GM23338 (cell line): ENCODE measurements at regions not wholly inside any gene's neighbourhood (a gene's known extent, or its start where the extent isn't known, plus 50 kb on each side); places are given as distances from the start of the nearest gene placed in this dataset.

Experiments used
- ATAC-seq: fragments of 200-7000 bp; cut with Tn5 transposase; 3 replicates; pipeline ENCODE4 v1.9.1; 2020
- DNase-seq: peaks from one replicate; pipeline ENCODE4 v3.0.0-alpha.2; 2015; ENCODE audit warnings: low spot score
- H2AFZ ChIP-seq: fragments of 200-600 bp; sonication (generic); 2 replicates; pipeline ENCODE4 v1.8.0; 2016; ENCODE audit warnings: antibody characterized with exemption, mild to moderate bottlenecking, moderate library complexity
- H3F3A ChIP-seq: fragments of 200-600 bp; sonication (generic); replicated peaks from 2 replicates; pipeline ENCODE4 v1.8.0; 2017; ENCODE audit warnings: antibody characterized with exemption, mixed run types, low read depth
- H3K27ac ChIP-seq: fragments of 200-600 bp; sonication (generic); 2 replicates; pipeline ENCODE4 v1.6.1; 2016; ENCODE audit warnings: low read depth
- H3K27me3 ChIP-seq: fragments of 200-600 bp; sonication (generic); 2 replicates; pipeline ENCODE4 v1.8.0; 2016; ENCODE audit warnings: mild to moderate bottlenecking, mixed run types, moderate library complexity; ENCODE audit not compliant: insufficient read depth
- H3K36me3 ChIP-seq: fragments of 200-600 bp; sonication (generic); 2 replicates; pipeline ENCODE4 v1.8.0; 2016; ENCODE audit warnings: mild to moderate bottlenecking; ENCODE audit not compliant: insufficient read depth
- H3K4me1 ChIP-seq: fragments of 200-600 bp; sonication (generic); 2 replicates; pipeline ENCODE4 v1.8.0; 2016; ENCODE audit warnings: mild to moderate bottlenecking, moderate library complexity; ENCODE audit not compliant: insufficient read depth
- H3K4me2 ChIP-seq: fragments of 200-600 bp; sonication (generic); 2 replicates; pipeline ENCODE4 v1.7.1; 2017; ENCODE audit warnings: mixed run types
- H3K4me3 ChIP-seq: fragments of 200-600 bp; sonication (generic); 2 replicates; pipeline ENCODE4 v1.6.1; 2016; ENCODE audit warnings: mixed run types
- H3K79me2 ChIP-seq: fragments of 200-600 bp; sonication (generic); replicated peaks from 2 replicates; pipeline ENCODE4 v1.8.0; 2017; ENCODE audit warnings: mild to moderate bottlenecking; ENCODE audit not compliant: insufficient read depth
- H3K9me2 ChIP-seq: fragments of 200-600 bp; sonication (generic); 2 replicates; pipeline ENCODE4 v1.8.0; 2017; ENCODE audit not compliant: insufficient read depth
- H4K20me1 ChIP-seq: fragments of 200-600 bp; sonication (generic); replicated peaks from 2 replicates; pipeline ENCODE4 v1.8.0; 2017; ENCODE audit warnings: mild to moderate bottlenecking; ENCODE audit not compliant: insufficient read depth
- H3K27ac Mint-ChIP-seq: 2 replicates; pipeline ENCODE4 v1.8.0; 2020; ENCODE audit warnings: inconsistent platforms, mild to moderate bottlenecking, moderate library complexity, mixed read lengths
- H3K27me3 Mint-ChIP-seq: 3 replicates; pipeline ENCODE4 v1.8.0; 2022; ENCODE audit warnings: low read depth, mild to moderate bottlenecking, moderate library complexity, mixed read lengths, inconsistent platforms; ENCODE audit not compliant: insufficient read depth, poor library complexity
- H3K36me3 Mint-ChIP-seq: 3 replicates; pipeline ENCODE4 v1.8.0; 2021; ENCODE audit warnings: low read depth, mild to moderate bottlenecking, inconsistent platforms, moderate library complexity, mixed read lengths
- H3K4me1 Mint-ChIP-seq: 3 replicates; pipeline ENCODE4 v1.8.0; 2020; ENCODE audit warnings: mild to moderate bottlenecking, inconsistent platforms, mixed read lengths
- H3K4me3 Mint-ChIP-seq: 3 replicates; pipeline ENCODE4 v1.8.0; 2021; ENCODE audit warnings: moderate library complexity, mild to moderate bottlenecking, inconsistent platforms, mixed read lengths
- H3K9me3 Mint-ChIP-seq: 3 replicates; pipeline ENCODE4 v1.8.0; 2020; ENCODE audit warnings: moderate library complexity, mild to moderate bottlenecking, inconsistent platforms, mixed read lengths
- CREB1 ChIP-seq: fragments of 250-450 bp; sonication (Bioruptor Pico); IDR thresholded peaks from 2 replicates; pipeline ENCODE4 v1.5.0; 2020; ENCODE audit warnings: low read depth, mild to moderate bottlenecking, moderate library complexity
- EZH2phosphoT487 ChIP-seq: fragments of 200-600 bp; sonication (generic); IDR thresholded peaks from one replicate; pipeline ENCODE4 v1.8.1; 2018; ENCODE audit warnings: antibody characterized with exemption; ENCODE audit not compliant: unreplicated experiment
- JUNB ChIP-seq: IDR thresholded peaks from one replicate; pipeline ENCODE4 v1.6.1; 2016; ENCODE audit warnings: antibody characterized with exemption; ENCODE audit not compliant: unreplicated experiment
- NANOG ChIP-seq: IDR thresholded peaks from 2 replicates; pipeline ENCODE4 v1.6.1; 2016; ENCODE audit warnings: antibody characterized with exemption, borderline replicate concordance
- POLR2AphosphoS5 ChIP-seq: IDR thresholded peaks from 2 replicates; pipeline ENCODE4 v1.6.1; 2016; ENCODE audit warnings: antibody characterized with exemption, low read depth
- STAT1 ChIP-seq: IDR thresholded peaks from one replicate; pipeline ENCODE4 v1.6.1; 2016; ENCODE audit warnings: antibody characterized with exemption; ENCODE audit not compliant: unreplicated experiment
- ZNF114 ChIP-seq: fragments of 250-450 bp; sonication (Bioruptor Pico); IDR thresholded peaks from 2 replicates; pipeline ENCODE4 v1.5.0; 2020; ENCODE audit warnings: mild to moderate bottlenecking, moderate library complexity
- ZNF331 ChIP-seq: fragments of 250-450 bp; sonication (Bioruptor Pico); IDR thresholded peaks from 2 replicates; pipeline ENCODE4 v1.5.0; 2020; ENCODE audit warnings: low read depth, mild to moderate bottlenecking, moderate library complexity
- TF ChIP-seq, protein P1 (sequence below): IDR thresholded peaks from one replicate; pipeline ENCODE4 v1.6.1; 2018; ENCODE audit warnings: antibody characterized with exemption; ENCODE audit not compliant: unreplicated experiment
- TF ChIP-seq, protein P2 (sequence below): IDR thresholded peaks from 2 replicates; pipeline ENCODE4 v1.6.1; 2016; ENCODE audit warnings: antibody characterized with exemption
- TF ChIP-seq, protein P3 (sequence below): fragments of 250-450 bp; sonication (Bioruptor Pico); IDR thresholded peaks from 2 replicates; pipeline ENCODE4 v1.5.0; 2020; ENCODE audit warnings: mild to moderate bottlenecking, moderate library complexity
- TF ChIP-seq, protein P4 (sequence below), 2 experiments: fragments of 200-600 bp in 1 of 2; sonication (generic) in 1 of 2; conservative IDR thresholded peaks; 2 replicates each; pipeline versions ENCODE4 v1.5.1 to v1.6.1; 2016 to 2017; ENCODE audit warnings: antibody characterized with exemption in 2 of 2, low read depth in 2 of 2, mild to moderate bottlenecking in 2 of 2, moderate library complexity in 1 of 2

DNA sequence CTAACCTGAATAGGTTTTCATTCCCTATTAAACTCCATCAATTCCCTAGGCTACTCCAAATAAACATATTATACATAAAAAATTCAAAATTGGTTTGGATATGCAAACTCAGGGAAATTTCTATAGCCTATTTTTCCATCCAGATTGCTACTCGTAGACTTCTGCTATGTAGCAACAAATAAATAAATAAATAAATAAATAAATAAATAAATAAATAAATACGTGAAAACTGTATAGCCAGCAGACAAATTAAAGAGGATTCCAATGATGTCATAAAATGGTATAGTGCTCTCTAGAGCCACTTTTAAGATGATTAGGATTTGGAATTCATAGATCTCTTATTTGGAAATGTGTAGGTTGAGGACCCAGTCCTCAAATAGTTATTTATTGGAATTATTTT is 1193.2 kb upstream of the NUDT12 start:
- Histone ChIP-seq H3K4me2 (no peak overlapping the region), H4K20me1 (no peaks in the 10 kb centered on the region), H3K27me3 (no peaks in the 10 kb centered on the region), H3K9me2 (no peaks in the 10 kb centered on the region), H3K27ac (no peak overlapping the region), H3K36me3 (no peaks in the 10 kb centered on the region), H3F3A (no peaks in the 10 kb centered on the region), H3K4me3 (no peak overlapping the region), H2AFZ (no peak overlapping the region), H3K79me2 (no peaks in the 10 kb centered on the region), H3K4me1 (peaks cover 5% of the 10 kb centered on the region; the same call in 1 of the 2 replicates)
- peaks cover 20% of the 10 kb centered on the region for H3K4me1 Mint-ChIP-seq
- peaks cover 4% of the 10 kb centered on the region; the same call in 2 of the 3 replicates for H3K9me3 Mint-ChIP-seq
- no peak overlapping the region for H3K4me3 Mint-ChIP-seq
- peaks cover 10% of the 10 kb centered on the region; the same call in 1 of the 3 replicates for H3K36me3 Mint-ChIP-seq
- no peak for TF ChIP-seq POLR2AphosphoS5
- TF ChIP-seq JUNB, result no peak
- no peak for TF ChIP-seq STAT1
- TF ChIP-seq ZNF331 (CRISPR knock-in tag), result no peak
- TF ChIP-seq, protein P1, sequence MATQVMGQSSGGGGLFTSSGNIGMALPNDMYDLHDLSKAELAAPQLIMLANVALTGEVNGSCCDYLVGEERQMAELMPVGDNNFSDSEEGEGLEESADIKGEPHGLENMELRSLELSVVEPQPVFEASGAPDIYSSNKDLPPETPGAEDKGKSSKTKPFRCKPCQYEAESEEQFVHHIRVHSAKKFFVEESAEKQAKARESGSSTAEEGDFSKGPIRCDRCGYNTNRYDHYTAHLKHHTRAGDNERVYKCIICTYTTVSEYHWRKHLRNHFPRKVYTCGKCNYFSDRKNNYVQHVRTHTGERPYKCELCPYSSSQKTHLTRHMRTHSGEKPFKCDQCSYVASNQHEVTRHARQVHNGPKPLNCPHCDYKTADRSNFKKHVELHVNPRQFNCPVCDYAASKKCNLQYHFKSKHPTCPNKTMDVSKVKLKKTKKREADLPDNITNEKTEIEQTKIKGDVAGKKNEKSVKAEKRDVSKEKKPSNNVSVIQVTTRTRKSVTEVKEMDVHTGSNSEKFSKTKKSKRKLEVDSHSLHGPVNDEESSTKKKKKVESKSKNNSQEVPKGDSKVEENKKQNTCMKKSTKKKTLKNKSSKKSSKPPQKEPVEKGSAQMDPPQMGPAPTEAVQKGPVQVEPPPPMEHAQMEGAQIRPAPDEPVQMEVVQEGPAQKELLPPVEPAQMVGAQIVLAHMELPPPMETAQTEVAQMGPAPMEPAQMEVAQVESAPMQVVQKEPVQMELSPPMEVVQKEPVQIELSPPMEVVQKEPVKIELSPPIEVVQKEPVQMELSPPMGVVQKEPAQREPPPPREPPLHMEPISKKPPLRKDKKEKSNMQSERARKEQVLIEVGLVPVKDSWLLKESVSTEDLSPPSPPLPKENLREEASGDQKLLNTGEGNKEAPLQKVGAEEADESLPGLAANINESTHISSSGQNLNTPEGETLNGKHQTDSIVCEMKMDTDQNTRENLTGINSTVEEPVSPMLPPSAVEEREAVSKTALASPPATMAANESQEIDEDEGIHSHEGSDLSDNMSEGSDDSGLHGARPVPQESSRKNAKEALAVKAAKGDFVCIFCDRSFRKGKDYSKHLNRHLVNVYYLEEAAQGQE, result no peak
- TF ChIP-seq, protein P2, sequence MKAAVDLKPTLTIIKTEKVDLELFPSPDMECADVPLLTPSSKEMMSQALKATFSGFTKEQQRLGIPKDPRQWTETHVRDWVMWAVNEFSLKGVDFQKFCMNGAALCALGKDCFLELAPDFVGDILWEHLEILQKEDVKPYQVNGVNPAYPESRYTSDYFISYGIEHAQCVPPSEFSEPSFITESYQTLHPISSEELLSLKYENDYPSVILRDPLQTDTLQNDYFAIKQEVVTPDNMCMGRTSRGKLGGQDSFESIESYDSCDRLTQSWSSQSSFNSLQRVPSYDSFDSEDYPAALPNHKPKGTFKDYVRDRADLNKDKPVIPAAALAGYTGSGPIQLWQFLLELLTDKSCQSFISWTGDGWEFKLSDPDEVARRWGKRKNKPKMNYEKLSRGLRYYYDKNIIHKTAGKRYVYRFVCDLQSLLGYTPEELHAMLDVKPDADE, result no peak
- TF ChIP-seq, protein P3, sequence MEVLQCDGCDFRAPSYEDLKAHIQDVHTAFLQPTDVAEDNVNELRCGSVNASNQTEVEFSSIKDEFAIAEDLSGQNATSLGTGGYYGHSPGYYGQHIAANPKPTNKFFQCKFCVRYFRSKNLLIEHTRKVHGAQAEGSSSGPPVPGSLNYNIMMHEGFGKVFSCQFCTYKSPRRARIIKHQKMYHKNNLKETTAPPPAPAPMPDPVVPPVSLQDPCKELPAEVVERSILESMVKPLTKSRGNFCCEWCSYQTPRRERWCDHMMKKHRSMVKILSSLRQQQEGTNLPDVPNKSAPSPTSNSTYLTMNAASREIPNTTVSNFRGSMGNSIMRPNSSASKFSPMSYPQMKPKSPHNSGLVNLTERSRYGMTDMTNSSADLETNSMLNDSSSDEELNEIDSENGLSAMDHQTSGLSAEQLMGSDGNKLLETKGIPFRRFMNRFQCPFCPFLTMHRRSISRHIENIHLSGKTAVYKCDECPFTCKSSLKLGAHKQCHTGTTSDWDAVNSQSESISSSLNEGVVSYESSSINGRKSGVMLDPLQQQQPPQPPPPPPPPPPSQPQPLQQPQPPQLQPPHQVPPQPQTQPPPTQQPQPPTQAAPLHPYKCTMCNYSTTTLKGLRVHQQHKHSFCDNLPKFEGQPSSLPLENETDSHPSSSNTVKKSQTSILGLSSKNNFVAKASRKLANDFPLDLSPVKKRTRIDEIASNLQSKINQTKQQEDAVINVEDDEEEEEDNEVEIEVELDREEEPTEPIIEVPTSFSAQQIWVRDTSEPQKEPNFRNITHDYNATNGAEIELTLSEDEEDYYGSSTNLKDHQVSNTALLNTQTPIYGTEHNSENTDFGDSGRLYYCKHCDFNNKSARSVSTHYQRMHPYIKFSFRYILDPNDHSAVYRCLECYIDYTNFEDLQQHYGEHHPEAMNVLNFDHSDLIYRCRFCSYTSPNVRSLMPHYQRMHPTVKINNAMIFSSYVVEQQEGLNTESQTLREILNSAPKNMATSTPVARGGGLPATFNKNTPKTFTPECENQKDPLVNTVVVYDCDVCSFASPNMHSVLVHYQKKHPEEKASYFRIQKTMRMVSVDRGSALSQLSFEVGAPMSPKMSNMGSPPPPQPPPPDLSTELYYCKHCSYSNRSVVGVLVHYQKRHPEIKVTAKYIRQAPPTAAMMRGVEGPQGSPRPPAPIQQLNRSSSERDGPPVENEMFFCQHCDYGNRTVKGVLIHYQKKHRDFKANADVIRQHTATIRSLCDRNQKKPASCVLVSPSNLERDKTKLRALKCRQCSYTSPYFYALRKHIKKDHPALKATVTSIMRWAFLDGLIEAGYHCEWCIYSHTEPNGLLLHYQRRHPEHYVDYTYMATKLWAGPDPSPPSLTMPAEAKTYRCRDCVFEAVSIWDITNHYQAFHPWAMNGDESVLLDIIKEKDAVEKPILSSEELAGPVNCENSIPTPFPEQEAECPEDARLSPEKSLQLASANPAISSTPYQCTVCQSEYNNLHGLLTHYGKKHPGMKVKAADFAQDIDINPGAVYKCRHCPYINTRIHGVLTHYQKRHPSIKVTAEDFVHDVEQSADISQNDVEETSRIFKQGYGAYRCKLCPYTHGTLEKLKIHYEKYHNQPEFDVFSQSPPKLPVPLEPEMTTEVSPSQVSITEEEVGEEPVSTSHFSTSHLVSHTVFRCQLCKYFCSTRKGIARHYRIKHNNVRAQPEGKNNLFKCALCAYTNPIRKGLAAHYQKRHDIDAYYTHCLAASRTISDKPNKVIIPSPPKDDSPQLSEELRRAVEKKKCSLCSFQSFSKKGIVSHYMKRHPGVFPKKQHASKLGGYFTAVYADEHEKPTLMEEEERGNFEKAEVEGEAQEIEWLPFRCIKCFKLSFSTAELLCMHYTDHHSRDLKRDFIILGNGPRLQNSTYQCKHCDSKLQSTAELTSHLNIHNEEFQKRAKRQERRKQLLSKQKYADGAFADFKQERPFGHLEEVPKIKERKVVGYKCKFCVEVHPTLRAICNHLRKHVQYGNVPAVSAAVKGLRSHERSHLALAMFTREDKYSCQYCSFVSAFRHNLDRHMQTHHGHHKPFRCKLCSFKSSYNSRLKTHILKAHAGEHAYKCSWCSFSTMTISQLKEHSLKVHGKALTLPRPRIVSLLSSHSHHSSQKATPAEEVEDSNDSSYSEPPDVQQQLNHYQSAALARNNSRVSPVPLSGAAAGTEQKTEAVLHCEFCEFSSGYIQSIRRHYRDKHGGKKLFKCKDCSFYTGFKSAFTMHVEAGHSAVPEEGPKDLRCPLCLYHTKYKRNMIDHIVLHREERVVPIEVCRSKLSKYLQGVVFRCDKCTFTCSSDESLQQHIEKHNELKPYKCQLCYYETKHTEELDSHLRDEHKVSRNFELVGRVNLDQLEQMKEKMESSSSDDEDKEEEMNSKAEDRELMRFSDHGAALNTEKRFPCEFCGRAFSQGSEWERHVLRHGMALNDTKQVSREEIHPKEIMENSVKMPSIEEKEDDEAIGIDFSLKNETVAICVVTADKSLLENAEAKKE (CRISPR knock-in tag), result no peak
- TF ChIP-seq EZH2phosphoT487, result no peak
- no peak for TF ChIP-seq NANOG
- TF ChIP-seq ZNF114 (CRISPR knock-in tag), result no peak
- TF ChIP-seq, protein P4, sequence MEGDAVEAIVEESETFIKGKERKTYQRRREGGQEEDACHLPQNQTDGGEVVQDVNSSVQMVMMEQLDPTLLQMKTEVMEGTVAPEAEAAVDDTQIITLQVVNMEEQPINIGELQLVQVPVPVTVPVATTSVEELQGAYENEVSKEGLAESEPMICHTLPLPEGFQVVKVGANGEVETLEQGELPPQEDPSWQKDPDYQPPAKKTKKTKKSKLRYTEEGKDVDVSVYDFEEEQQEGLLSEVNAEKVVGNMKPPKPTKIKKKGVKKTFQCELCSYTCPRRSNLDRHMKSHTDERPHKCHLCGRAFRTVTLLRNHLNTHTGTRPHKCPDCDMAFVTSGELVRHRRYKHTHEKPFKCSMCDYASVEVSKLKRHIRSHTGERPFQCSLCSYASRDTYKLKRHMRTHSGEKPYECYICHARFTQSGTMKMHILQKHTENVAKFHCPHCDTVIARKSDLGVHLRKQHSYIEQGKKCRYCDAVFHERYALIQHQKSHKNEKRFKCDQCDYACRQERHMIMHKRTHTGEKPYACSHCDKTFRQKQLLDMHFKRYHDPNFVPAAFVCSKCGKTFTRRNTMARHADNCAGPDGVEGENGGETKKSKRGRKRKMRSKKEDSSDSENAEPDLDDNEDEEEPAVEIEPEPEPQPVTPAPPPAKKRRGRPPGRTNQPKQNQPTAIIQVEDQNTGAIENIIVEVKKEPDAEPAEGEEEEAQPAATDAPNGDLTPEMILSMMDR (conservative IDR thresholded peaks at IDR 0.05; ENCODE audit: low read depth in 2 of 2), result no peak
- TF ChIP-seq CREB1 (CRISPR knock-in tag), result no peak
- no peaks in the 10 kb centered on the region for H3K27me3 Mint-ChIP-seq
- DNase-seq (no peak), ATAC-seq (no peak)
- H3K27ac Mint-ChIP-seq, result no peak overlapping the region
